Neural cell (in vitro differentiated cells): ENCODE measurements at regions not wholly inside any gene's neighbourhood (a gene's known extent, or its start where the extent isn't known, plus 50 kb on each side); places are given as distances from the start of the nearest gene placed in this dataset.

Experiments
- H2AFZ ChIP-seq: fragments of 200-600, 300-800 bp; sonication (generic), shearing (Covaris generic); 2 replicates; pipeline ENCODE4 v1.6.0; 2014; ENCODE audit warnings: low read depth, mild to moderate bottlenecking, antibody characterized with exemption, low read length, moderate library complexity
- H3F3A ChIP-seq: fragments of 200-600 bp; shearing (Covaris generic); 2 replicates; pipeline ENCODE4 v1.6.1; 2016; ENCODE audit warnings: mild to moderate bottlenecking, moderate library complexity, mixed read lengths, antibody characterized with exemption, low read length; ENCODE audit not compliant: insufficient read depth, poor library complexity, severe bottlenecking
- H3K27ac ChIP-seq: fragments of 200-600, 300-800 bp; sonication (generic), shearing (Covaris generic); 2 replicates; pipeline ENCODE4 v1.5.1; 2014; ENCODE audit warnings: mild to moderate bottlenecking, low read length, moderate library complexity
- H3K27me3 ChIP-seq: fragments of 300-800, 200-600 bp; sonication (generic), shearing (Covaris generic); 2 replicates; pipeline ENCODE4 v1.6.0; 2014; ENCODE audit warnings: mild to moderate bottlenecking, low read depth, low read length, moderate library complexity; ENCODE audit not compliant: insufficient read depth
- H3K36me3 ChIP-seq: fragments of 300-800, 200-600 bp; sonication (generic), shearing (Covaris generic); 2 replicates; pipeline ENCODE4 v1.5.1; 2014; ENCODE audit warnings: mild to moderate bottlenecking, antibody characterized with exemption, low read length, moderate library complexity; ENCODE audit not compliant: insufficient read depth
- H3K4me2 ChIP-seq: fragments of 300-800, 200-600 bp; sonication (generic), shearing (Covaris generic); 2 replicates; pipeline ENCODE4 v1.6.0; 2014; ENCODE audit warnings: mild to moderate bottlenecking, low read length
- H3K4me3 ChIP-seq: fragments of 300-800, 200-600 bp; sonication (generic), shearing (Covaris generic); 2 replicates; pipeline ENCODE4 v1.5.1; 2014; ENCODE audit warnings: mild to moderate bottlenecking, low read length, moderate library complexity
- H3K79me2 ChIP-seq: fragments of 200-600 bp; shearing (Covaris generic); replicated peaks from 2 replicates; pipeline ENCODE4 v1.6.0; 2014; ENCODE audit warnings: mild to moderate bottlenecking, low read length, moderate library complexity; ENCODE audit not compliant: insufficient read depth
- H3K9ac ChIP-seq: fragments of 300-800, 200-600 bp; sonication (generic), shearing (Covaris generic); 2 replicates; pipeline ENCODE4 v1.6.1; 2016; ENCODE audit warnings: mild to moderate bottlenecking, low read length, mixed read lengths
- H3K9me2 ChIP-seq: fragments of 200-600 bp; shearing (Covaris generic); 2 replicates; pipeline ENCODE4 v1.6.1; 2016; ENCODE audit warnings: mild to moderate bottlenecking, low read length, mixed read lengths; ENCODE audit not compliant: insufficient read depth
- H3K9me3 ChIP-seq: fragments of 200-600, 300-800 bp; sonication (generic), shearing (Covaris generic); 2 replicates; pipeline ENCODE4 v1.6.1; 2016; ENCODE audit warnings: mild to moderate bottlenecking, mixed run types, low read length, moderate library complexity, mixed read lengths
- H4K20me1 ChIP-seq: fragments of 200-600 bp; shearing (Covaris generic); 2 replicates; pipeline ENCODE4 v1.6.1; 2016; ENCODE audit warnings: mild to moderate bottlenecking, mixed run types; ENCODE audit not compliant: insufficient read depth
- CTCF ChIP-seq: fragments of 450-650 bp; IDR thresholded peaks from 2 replicates; pipeline ENCODE4 v1.5.1; 2014; ENCODE audit warnings: antibody characterized with exemption, mild to moderate bottlenecking, moderate library complexity; ENCODE audit not compliant: poor library complexity, severe bottlenecking
- EP300 ChIP-seq: fragments of 450-650 bp; conservative IDR thresholded peaks from 2 replicates; pipeline ENCODE4 v1.6.1; 2014; ENCODE audit warnings: antibody characterized with exemption, mild to moderate bottlenecking, moderate library complexity; ENCODE audit not compliant: poor library complexity, severe bottlenecking
- EZH2 ChIP-seq: fragments of 200-600, 300-800 bp; shearing (Covaris generic), sonication (generic); IDR thresholded peaks from 2 replicates; pipeline ENCODE4 v1.6.1; 2014; ENCODE audit warnings: antibody characterized with exemption, low read length, borderline replicate concordance, mild to moderate bottlenecking; ENCODE audit not compliant: insufficient read depth, poor library complexity, severe bottlenecking
- MXI1 ChIP-seq: fragments of 450-650 bp; conservative IDR thresholded peaks from 2 replicates; pipeline ENCODE4 v1.6.1; 2014; ENCODE audit warnings: antibody characterized with exemption, mild to moderate bottlenecking; ENCODE audit not compliant: poor library complexity, severe bottlenecking
- POLR2AphosphoS5 ChIP-seq: IDR thresholded peaks from 2 replicates; pipeline ENCODE4 v1.6.1; 2012
- RAD21 ChIP-seq: fragments of 450-650 bp; conservative IDR thresholded peaks from 2 replicates; pipeline ENCODE4 v1.6.1; 2014; ENCODE audit warnings: antibody characterized with exemption, mild to moderate bottlenecking, moderate library complexity
- REST ChIP-seq: IDR thresholded peaks from 2 replicates; pipeline ENCODE4 v1.6.1; 2012; ENCODE audit warnings: borderline replicate concordance
- SMC3 ChIP-seq: fragments of 450-650 bp; conservative IDR thresholded peaks from 2 replicates; pipeline ENCODE4 v1.6.1; 2014; ENCODE audit warnings: antibody characterized with exemption, mild to moderate bottlenecking, moderate library complexity; ENCODE audit not compliant: poor library complexity
- TAF1 ChIP-seq: IDR thresholded peaks from 2 replicates; pipeline ENCODE4 v1.6.1; 2012; ENCODE audit warnings: low read depth

GRCh38 chrX:69021141-69021960 is 143.9 kb downstream of the PJA1 start:
- Histone ChIP-seq H3F3A (no peaks in the 10 kb centered on the region), H3K4me3 (no peak overlapping the region), H3K36me3 (no peaks in the 10 kb centered on the region), H3K9me2 (no peaks in the 10 kb centered on the region), H3K27me3 (no peaks in the 10 kb centered on the region), H2AFZ (no peak overlapping the region), H4K20me1 (no peaks in the 10 kb centered on the region), H3K9ac (no peak overlapping the region), H3K4me2 (no peak overlapping the region), H3K79me2 (no peaks in the 10 kb centered on the region), H3K9me3 (no peaks in the 10 kb centered on the region), H3K27ac (no peak overlapping the region)
- TF ChIP-seq EZH2, result no peak
- TF ChIP-seq SMC3, result no peak
- TF ChIP-seq TAF1, result no peak
- TF ChIP-seq EP300, result no peak
- no peak for TF ChIP-seq CTCF

- TF ChIP-seq EZH2 (no peak), REST (no peak), SMC3 (no peak), POLR2AphosphoS5 (no peak), TAF1 (no peak), MXI1 (no peak), RAD21 (no peak), CTCF (no peak), EP300 (no peak)
- Histone ChIP-seq H3K36me3 (no peaks in the 10 kb centered on the region), H3K4me3 (no peak overlapping the region), H3K9me2 (no peaks in the 10 kb centered on the region), H4K20me1 (no peaks in the 10 kb centered on the region), H2AFZ (no peak overlapping the region), H3F3A (no peaks in the 10 kb centered on the region), H3K79me2 (no peaks in the 10 kb centered on the region), H3K9me3 (no peaks in the 10 kb centered on the region), H3K9ac (no peak overlapping the region), H3K4me2 (no peak overlapping the region), H3K27me3 (no peaks in the 10 kb centered on the region), H3K27ac (no peak overlapping the region)
Measured at GRCh38 chrX:69020316-69020715, 144.9 kb downstream of the PJA1 start.
